ENCODE measurements at regions not wholly inside any gene's neighbourhood (a gene's known extent, or its start where the extent isn't known, plus 50 kb on each side); places are given as distances from the start of the nearest gene placed in this dataset.
A peak's percentile ranks its signal among the peaks of the same experiment; 100 is the strongest.

DNA sequence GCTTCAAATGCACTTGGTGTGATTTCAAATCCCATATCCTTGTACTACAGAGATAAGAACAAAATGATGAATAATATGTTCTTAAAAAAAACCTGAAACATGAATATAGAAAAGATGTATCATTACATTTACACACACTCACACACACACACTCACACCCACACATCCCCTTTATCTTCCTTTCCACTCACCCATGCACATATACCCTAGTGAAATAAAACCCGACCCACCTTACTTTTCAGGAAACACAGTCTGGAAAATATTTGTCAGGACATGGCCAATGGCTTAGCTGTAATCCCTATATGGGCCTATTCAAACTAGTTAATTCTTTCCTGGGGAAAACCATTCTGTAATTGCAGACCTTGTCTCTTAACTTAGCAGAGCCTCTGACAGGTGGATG, 60.8 kb upstream of the EDN1 start:
- Mint-ChIP-seq H3K9me3 (ENCODE audit: low read depth) (no peaks in the 10 kb centered on the region), H3K27ac (ENCODE audit: unreplicated experiment) (no peak overlapping the region)
- TF ChIP-seq, protein P1, sequence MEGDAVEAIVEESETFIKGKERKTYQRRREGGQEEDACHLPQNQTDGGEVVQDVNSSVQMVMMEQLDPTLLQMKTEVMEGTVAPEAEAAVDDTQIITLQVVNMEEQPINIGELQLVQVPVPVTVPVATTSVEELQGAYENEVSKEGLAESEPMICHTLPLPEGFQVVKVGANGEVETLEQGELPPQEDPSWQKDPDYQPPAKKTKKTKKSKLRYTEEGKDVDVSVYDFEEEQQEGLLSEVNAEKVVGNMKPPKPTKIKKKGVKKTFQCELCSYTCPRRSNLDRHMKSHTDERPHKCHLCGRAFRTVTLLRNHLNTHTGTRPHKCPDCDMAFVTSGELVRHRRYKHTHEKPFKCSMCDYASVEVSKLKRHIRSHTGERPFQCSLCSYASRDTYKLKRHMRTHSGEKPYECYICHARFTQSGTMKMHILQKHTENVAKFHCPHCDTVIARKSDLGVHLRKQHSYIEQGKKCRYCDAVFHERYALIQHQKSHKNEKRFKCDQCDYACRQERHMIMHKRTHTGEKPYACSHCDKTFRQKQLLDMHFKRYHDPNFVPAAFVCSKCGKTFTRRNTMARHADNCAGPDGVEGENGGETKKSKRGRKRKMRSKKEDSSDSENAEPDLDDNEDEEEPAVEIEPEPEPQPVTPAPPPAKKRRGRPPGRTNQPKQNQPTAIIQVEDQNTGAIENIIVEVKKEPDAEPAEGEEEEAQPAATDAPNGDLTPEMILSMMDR (IDR thresholded peaks at IDR 0.05): no peak

DNA sequence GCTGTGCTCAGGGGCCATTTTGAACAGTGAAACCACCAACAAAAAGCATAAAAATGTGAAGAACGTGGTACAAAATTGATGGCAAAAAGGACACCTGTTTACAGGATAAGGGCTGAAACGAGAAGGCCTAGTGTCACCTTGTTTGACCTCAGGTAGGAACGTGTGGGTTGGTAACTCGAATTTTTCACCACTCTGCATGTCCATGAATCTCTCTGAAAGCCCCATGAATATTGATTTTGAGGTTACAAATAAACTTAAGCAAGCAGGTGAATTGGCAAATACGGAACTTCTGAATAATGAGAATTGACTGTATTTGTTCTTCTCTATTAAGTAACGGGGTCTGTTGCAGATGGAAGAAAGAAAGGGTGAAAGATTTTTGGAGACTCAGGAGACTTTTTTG, 59.6 kb upstream of the EDN1 start:
- Mint-ChIP-seq H3K27ac (ENCODE audit: unreplicated experiment) (no peak overlapping the region), H3K27me3 (ENCODE audit: low read depth) (no peaks in the 10 kb centered on the region), H3K4me1 (ENCODE audit: low read depth) (peaks cover 29% of the 10 kb centered on the region), H3K4me3 (ENCODE audit: unreplicated experiment) (no peak overlapping the region), H3K36me3 (ENCODE audit: low read depth) (no peaks in the 10 kb centered on the region), H3K9me3 (ENCODE audit: low read depth) (no peaks in the 10 kb centered on the region)
- TF ChIP-seq, protein P1 (IDR thresholded peaks at IDR 0.05): no peak
- DNase-seq (ENCODE audit: low spot score): no peak

More for the DNA sequence above, 60.8 kb upstream of the EDN1 start:
- H3K36me3 Mint-ChIP-seq (ENCODE audit: low read depth): no peaks in the 10 kb centered on the region
- peaks cover 29% of the 10 kb centered on the region for H3K4me1 Mint-ChIP-seq (ENCODE audit: low read depth)
- no peak overlapping the region for H3K4me3 Mint-ChIP-seq (ENCODE audit: unreplicated experiment)
- no peak for DNase-seq (ENCODE audit: low spot score)
- H3K27me3 Mint-ChIP-seq (ENCODE audit: low read depth): no peaks in the 10 kb centered on the region

DNA sequence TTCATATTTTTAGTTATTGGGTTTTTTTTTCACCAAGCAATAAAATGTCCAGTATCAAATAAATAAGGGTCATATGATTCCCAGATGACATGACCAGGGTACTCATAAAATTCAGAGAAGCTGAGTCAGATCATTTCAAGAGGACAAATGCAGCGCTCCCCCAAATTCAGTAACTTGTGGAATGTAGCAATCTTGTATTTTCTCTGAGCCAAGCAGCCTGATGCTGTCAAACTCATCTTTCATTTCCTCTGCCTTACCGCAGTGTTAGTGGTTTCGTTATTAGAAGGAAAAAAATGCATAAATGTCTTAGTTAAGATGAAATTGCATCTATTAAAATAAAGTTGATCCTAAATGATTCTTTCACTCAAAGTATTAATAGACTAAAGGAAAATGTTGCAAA, 57.8 kb upstream of the EDN1 start:
- H3K36me3 Mint-ChIP-seq (ENCODE audit: low read depth): no peaks in the 10 kb centered on the region
- H3K27me3 Mint-ChIP-seq (ENCODE audit: low read depth): no peaks in the 10 kb centered on the region
- no peak for DNase-seq (ENCODE audit: low spot score)
- H3K9me3 Mint-ChIP-seq (ENCODE audit: low read depth): no peaks in the 10 kb centered on the region
- TF ChIP-seq, protein P1 (IDR thresholded peaks at IDR 0.05): no peak
- H3K27ac Mint-ChIP-seq (ENCODE audit: unreplicated experiment): no peak overlapping the region
- H3K4me3 Mint-ChIP-seq (ENCODE audit: unreplicated experiment): no peak overlapping the region
- H3K4me1 Mint-ChIP-seq (ENCODE audit: low read depth): peaks cover 29% of the 10 kb centered on the region

DNA sequence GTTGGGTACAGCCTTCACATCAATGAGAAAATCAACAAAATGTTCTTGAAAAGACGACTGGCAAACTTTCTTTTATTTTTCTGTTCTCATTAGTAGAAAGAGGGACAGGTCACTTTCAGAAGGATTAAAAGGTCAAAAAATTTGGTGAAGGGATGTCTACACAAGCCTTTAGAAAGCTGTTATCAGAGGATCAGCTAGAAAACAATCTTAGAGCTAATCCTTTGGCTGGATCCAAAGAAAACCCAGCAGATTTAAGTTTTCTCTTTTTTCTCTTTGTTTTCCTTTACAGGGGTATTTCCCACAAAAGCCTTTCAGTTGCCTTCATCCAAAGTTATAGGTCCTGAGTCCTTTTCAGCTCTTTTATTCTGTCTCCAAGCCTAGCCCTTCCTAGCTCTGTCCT, 57.3 kb upstream of the EDN1 start:
- peak overlapping the region; percentile 37 for H3K27ac Mint-ChIP-seq (ENCODE audit: unreplicated experiment)
- H3K36me3 Mint-ChIP-seq (ENCODE audit: low read depth): no peaks in the 10 kb centered on the region
- no peak overlapping the region for H3K4me3 Mint-ChIP-seq (ENCODE audit: unreplicated experiment)
- H3K27me3 Mint-ChIP-seq (ENCODE audit: low read depth): no peaks in the 10 kb centered on the region
- peaks cover 29% of the 10 kb centered on the region for H3K4me1 Mint-ChIP-seq (ENCODE audit: low read depth)
- TF ChIP-seq, protein P1 (IDR thresholded peaks at IDR 0.05): no peak
- no peak for DNase-seq (ENCODE audit: low spot score)
- H3K9me3 Mint-ChIP-seq (ENCODE audit: low read depth): no peaks in the 10 kb centered on the region

DNA sequence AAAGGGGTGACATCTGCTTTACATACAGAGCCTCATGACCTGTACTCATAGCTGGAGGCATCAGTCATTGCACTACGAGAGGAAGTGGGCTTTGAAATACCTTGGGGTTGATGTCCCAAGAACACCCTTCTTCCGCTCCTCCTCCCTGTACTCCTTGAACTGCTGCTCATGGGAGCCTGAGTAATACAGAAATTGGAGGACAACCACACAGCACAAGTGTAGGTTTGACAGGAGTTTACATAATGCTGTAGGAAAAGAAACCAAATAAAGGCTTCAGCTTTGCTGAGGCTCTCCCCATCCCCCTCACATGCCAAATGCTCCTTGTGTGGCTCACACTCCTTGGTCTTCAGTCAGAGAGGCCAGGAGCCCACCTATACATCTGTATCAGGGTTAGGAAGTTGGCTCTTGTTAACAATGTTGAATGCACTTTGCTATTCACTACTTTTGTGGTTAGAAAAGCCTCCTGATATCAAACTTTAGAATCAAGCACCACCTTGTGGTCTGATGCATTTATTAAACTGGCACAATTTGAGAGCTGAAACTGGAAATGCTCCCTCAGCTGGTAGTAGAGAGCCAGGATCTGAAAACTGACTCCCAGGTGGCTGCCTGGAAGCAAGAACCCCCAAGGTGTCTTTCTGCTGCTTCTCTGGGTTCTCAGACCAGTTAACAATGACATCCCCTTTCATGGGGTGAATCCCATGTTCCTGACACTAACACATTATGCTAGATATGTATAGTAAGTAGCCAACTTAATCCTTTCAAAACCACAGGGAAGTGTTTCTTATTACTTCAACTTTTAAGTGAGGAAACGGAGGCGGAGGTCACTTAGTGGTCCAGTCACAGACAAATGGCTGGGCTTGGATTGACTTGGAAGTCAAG, 56.2 kb upstream of the EDN1 start:
- H3K9me3 Mint-ChIP-seq (ENCODE audit: low read depth): no peaks in the 10 kb centered on the region
- TF ChIP-seq, protein P1 (IDR thresholded peaks at IDR 0.05): peak; percentile 99
- H3K4me3 Mint-ChIP-seq (ENCODE audit: unreplicated experiment): no peak overlapping the region
- no peaks in the 10 kb centered on the region for H3K36me3 Mint-ChIP-seq (ENCODE audit: low read depth)
- DNase-seq (ENCODE audit: low spot score): no peak
- no peaks in the 10 kb centered on the region for H3K27me3 Mint-ChIP-seq (ENCODE audit: low read depth)
- H3K4me1 Mint-ChIP-seq (ENCODE audit: low read depth): peaks cover 29% of the 10 kb centered on the region
- H3K27ac Mint-ChIP-seq (ENCODE audit: unreplicated experiment): peak overlapping the region; percentile 24
